ENCODE measurements at regions not wholly inside any gene's neighbourhood (a gene's known extent, or its start where the extent isn't known, plus 50 kb on each side); places are given as distances from the start of the nearest gene placed in this dataset.
A peak's percentile ranks its signal among the peaks of the same experiment; 100 is the strongest.

DNA sequence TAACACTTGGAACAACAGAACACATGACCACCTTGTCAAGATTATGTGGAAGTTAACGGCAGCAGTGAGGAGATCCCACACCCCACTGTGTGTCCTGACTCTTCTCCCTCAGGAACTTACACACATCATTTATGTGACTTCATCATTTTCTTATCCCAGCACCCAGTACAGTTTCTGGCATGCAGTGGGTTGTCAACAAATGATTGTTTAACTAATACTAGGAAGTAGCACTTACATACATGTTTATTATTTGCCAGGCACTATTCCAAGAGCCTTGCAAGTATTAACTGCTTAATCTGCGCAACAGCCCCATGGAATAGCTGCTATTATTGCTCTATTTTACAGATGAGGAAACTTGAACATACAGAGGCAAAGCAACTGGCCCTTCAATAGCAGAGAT lies 391.5 kb downstream of the TXNL1 start:
- no peak for ATAC-seq
- H3K27ac ChIP-seq (ENCODE audit: low read length), result no peak overlapping the region
- intact Hi-C loops (cut with DNase I), result no loop called here
- WGBS, result 73% methylated on average over 2 of the region's 2 CpGs
- DNase-seq, result no peak
- H3K27me3 ChIP-seq (ENCODE audit: control insufficient read depth, insufficient read depth), result no peaks in the 10 kb centered on the region
- no peaks in the 10 kb centered on the region for H3K9me3 ChIP-seq (ENCODE audit: control insufficient read depth, low read length)
- H3K4me1 ChIP-seq (ENCODE audit: control insufficient read depth, insufficient read depth, low read length), result no peaks in the 10 kb centered on the region
- H3K4me3 ChIP-seq (ENCODE audit: low read length), result no peak overlapping the region

DNA sequence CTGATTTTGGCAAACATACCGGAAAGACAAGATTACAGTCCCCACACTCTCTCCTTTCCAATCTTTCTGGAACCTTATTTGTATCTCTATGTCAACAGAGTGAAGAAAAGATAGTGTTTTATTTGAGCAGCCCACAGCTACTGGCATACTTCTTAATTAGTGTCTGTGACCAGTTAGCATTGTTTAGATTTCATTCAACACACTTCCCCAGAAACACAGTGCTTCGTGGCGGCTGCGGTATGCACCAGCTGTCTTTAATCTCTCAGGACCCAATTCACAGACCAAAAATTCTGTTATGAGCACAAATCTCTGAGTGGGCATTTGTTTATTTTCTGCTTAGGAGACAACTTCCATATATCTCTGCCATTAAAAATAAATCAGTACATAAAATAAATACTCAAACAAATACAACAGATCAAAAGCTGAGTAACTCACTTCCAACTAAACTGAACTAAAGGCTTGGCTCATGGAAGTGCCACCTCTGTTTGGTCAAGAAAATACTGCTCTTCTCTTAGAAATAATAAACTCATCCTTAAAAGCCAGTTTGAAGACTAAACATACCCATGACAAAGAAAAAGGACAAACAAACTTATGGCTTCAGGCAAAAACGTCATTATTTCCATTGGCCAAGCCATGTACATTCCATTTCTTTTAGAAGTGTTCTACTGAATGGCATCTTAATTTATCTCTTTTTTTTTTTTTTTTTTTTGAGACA lies 392.4 kb downstream of the TXNL1 start:
- Histone ChIP-seq H3K4me1 (ENCODE audit: control insufficient read depth, insufficient read depth, low read length) (no peaks in the 10 kb centered on the region), H3K4me3 (ENCODE audit: low read length) (no peak overlapping the region), H3K27ac (ENCODE audit: low read length) (no peak overlapping the region), H3K27me3 (ENCODE audit: control insufficient read depth, insufficient read depth) (no peaks in the 10 kb centered on the region), H3K9me3 (ENCODE audit: control insufficient read depth, low read length) (no peaks in the 10 kb centered on the region)
- intact Hi-C loops (cut with DNase I), result no loop called here
- ATAC-seq, result no peak
- peak in 1 of 3 donors; percentile 34 for DNase-seq
- WGBS, result 25% methylated on average over 5 of the region's 5 CpGs

GRCh38 chr18:56240405-56240804 lies 398.0 kb downstream of the TXNL1 start:
- no peaks in the 10 kb centered on the region for H3K4me1 ChIP-seq (ENCODE audit: control insufficient read depth, insufficient read depth, low read length)
- ATAC-seq (no peak), DNase-seq (no peak)
- no peaks in the 10 kb centered on the region for H3K9me3 ChIP-seq (ENCODE audit: control insufficient read depth, low read length)
- no peak overlapping the region for H3K4me3 ChIP-seq (ENCODE audit: low read length)
- no peak overlapping the region for H3K27ac ChIP-seq (ENCODE audit: low read length)
- intact Hi-C loops (cut with DNase I), result no loop called here
- WGBS, result 97% methylated on average over 3 of the region's 3 CpGs
- no peaks in the 10 kb centered on the region for H3K27me3 ChIP-seq (ENCODE audit: control insufficient read depth, insufficient read depth)

DNA sequence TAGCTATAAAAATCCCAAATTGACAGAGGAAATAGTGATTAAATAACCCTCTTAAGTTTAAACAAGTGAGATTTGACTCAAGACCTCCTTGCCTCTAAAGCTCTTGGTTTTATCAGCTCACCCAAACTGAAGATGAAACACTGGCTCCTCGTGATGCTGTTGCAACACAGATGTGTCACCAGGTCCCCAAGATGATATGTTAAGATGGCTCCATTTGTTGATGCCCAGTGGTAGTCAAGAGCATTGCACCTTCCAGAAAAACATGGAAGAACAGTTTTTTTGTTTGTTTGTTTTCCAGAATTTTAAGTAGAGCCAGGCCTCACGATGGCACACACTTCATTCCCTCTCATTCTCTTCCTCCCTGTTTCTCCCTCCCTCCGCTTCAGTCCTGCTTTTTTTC lies 399.8 kb downstream of the TXNL1 start:
- ATAC-seq, result no peak
- no peak for DNase-seq
- H3K27ac ChIP-seq (ENCODE audit: low read length), result no peak overlapping the region
- H3K4me3 ChIP-seq (ENCODE audit: low read length), result no peak overlapping the region
- H3K27me3 ChIP-seq (ENCODE audit: control insufficient read depth, insufficient read depth), result no peaks in the 10 kb centered on the region
- 89% methylated on average over 3 of the region's 3 CpGs for WGBS
- no peaks in the 10 kb centered on the region for H3K9me3 ChIP-seq (ENCODE audit: control insufficient read depth, low read length)
- intact Hi-C loops (cut with DNase I), result no loop called here
- no peaks in the 10 kb centered on the region for H3K4me1 ChIP-seq (ENCODE audit: control insufficient read depth, insufficient read depth, low read length)

GRCh38 chr18:56235481-56236013 lies 402.8 kb downstream of the TXNL1 start:
- H3K4me3 ChIP-seq (ENCODE audit: low read length), result no peak overlapping the region
- 61% methylated on average over 8 of the region's 8 CpGs for WGBS
- intact Hi-C loops (cut with DNase I), result no loop called here
- no peak overlapping the region for H3K27ac ChIP-seq (ENCODE audit: low read length)
- no peaks in the 10 kb centered on the region for H3K27me3 ChIP-seq (ENCODE audit: control insufficient read depth, insufficient read depth)
- H3K4me1 ChIP-seq (ENCODE audit: control insufficient read depth, insufficient read depth, low read length), result no peaks in the 10 kb centered on the region
- no peaks in the 10 kb centered on the region for H3K9me3 ChIP-seq (ENCODE audit: control insufficient read depth, low read length)
- no peak for ATAC-seq
- DNase-seq, result no peak

DNA sequence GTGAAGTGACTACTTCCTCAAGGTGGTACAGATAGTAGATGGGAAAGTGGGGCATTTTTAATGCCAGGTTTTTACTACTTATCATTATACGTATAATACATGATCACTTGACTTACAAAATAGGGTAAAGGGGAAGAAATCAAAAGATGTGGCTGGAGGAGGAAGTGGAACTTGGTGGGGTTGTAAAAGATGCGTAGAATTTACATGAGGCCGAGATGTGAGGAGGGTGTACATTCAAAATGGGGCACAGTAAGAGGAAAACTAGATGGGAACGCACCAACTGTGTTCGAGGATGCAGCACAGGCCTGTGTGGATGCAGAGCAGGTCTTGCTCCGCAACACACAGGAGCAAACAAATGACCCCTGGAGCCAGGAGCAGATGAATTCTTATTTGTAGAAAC lies 403.3 kb downstream of the TXNL1 start:
- no peak for ATAC-seq
- Histone ChIP-seq H3K4me1 (ENCODE audit: control insufficient read depth, insufficient read depth, low read length) (no peaks in the 10 kb centered on the region), H3K9me3 (ENCODE audit: control insufficient read depth, low read length) (no peaks in the 10 kb centered on the region), H3K4me3 (ENCODE audit: low read length) (no peak overlapping the region), H3K27ac (ENCODE audit: low read length) (no peak overlapping the region), H3K27me3 (ENCODE audit: control insufficient read depth, insufficient read depth) (no peaks in the 10 kb centered on the region)
- intact Hi-C loops (cut with DNase I), result no loop called here
- WGBS, result 89% methylated on average over 6 of the region's 6 CpGs
- DNase-seq, result no peak

GRCh38 chr18:56233595-56233994 lies 404.8 kb downstream of the TXNL1 start:
- H3K27me3 ChIP-seq (ENCODE audit: control insufficient read depth, insufficient read depth), result no peaks in the 10 kb centered on the region
- H3K4me1 ChIP-seq (ENCODE audit: control insufficient read depth, insufficient read depth, low read length), result no peaks in the 10 kb centered on the region
- H3K4me3 ChIP-seq (ENCODE audit: low read length), result no peak overlapping the region
- no peak overlapping the region for H3K27ac ChIP-seq (ENCODE audit: low read length)
- intact Hi-C loops (cut with DNase I), result no loop called here
- no peaks in the 10 kb centered on the region for H3K9me3 ChIP-seq (ENCODE audit: control insufficient read depth, low read length)
- peak in 2 of 3 donors; percentile 25 to 62 for DNase-seq
- ATAC-seq, result peak; percentile 51 to 84
- 32% methylated on average over 2 of the region's 2 CpGs for WGBS

DNA sequence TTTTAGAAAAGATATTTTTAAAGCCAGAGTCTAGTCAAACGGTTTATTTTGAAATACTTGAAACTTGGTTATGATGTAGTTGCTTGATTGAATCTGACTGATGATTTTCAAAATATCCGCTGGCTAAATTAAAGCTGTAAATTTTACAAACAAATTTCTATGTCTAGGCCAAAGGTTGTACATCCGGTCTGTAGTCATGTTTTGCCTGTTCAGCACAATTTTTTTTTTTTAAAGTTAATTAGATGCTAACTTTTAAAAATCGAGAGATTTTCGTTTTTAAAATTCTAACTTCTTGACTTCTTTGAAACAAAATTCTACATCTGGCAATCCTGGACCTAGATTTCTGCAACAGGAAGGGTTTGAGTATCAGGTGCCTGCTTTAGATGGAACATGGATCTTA lies 412.4 kb downstream of the TXNL1 start:
- DNase-seq (no peak), ATAC-seq (no peak)
- Histone ChIP-seq H3K4me3 (ENCODE audit: low read length) (no peak overlapping the region), H3K4me1 (ENCODE audit: control insufficient read depth, insufficient read depth, low read length) (no peaks in the 10 kb centered on the region), H3K9me3 (ENCODE audit: control insufficient read depth, low read length) (no peaks in the 10 kb centered on the region), H3K27ac (ENCODE audit: low read length) (no peak overlapping the region), H3K27me3 (ENCODE audit: control insufficient read depth, insufficient read depth) (no peaks in the 10 kb centered on the region)
- intact Hi-C loops (cut with DNase I), result no loop called here
- 89% methylated on average over 5 of the region's 5 CpGs for WGBS

DNA sequence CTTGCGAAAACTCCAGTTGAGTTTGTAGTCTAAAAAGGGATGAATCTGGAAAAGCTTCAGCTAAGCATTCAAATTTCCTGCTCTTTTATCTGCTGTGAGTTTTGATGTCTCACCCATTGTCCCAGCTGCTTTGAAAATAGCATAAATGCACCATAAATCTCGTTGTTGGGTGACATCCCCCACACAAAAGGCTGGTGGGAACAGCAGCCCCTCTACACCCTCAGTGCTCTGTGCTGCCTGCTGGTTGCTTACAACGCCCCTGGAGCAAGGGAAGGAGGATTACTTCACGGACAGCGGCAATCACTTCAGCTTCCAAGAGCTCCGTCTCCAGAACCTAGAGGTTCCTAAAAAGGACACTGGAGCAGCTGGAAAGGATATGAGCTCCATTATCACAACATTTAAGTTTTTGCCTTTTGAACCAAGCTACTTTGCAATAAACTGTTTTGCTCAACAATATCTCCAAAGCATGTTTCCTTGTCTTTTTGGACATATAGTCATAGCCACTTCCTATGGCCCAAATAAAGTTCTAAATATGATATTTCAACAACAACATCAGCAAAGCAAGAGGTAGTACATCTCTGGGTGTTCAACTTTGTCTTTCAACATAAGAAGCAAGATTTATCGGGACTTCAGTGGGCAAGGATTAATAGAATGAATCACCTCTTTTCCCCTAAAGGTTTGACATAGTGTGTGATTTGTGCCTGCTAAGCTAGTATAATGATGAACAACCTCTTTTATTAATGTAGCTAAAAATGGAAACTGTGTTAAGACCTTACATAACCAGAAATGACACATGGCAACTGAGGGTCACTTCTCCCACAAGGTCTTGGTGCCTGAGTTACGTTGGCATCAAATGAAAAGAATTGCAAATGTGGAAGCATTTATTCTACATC lies 413.5 kb downstream of the TXNL1 start:
- WGBS, result 63% methylated on average over 8 of the region's 8 CpGs
- ATAC-seq (no peak), DNase-seq (no peak)
- intact Hi-C loops (cut with DNase I), result no loop called here
- Histone ChIP-seq H3K27ac (ENCODE audit: low read length) (no peak overlapping the region), H3K4me1 (ENCODE audit: control insufficient read depth, insufficient read depth, low read length) (no peaks in the 10 kb centered on the region), H3K27me3 (ENCODE audit: control insufficient read depth, insufficient read depth) (no peaks in the 10 kb centered on the region), H3K4me3 (ENCODE audit: low read length) (no peak overlapping the region), H3K9me3 (ENCODE audit: control insufficient read depth, low read length) (no peaks in the 10 kb centered on the region)

DNA sequence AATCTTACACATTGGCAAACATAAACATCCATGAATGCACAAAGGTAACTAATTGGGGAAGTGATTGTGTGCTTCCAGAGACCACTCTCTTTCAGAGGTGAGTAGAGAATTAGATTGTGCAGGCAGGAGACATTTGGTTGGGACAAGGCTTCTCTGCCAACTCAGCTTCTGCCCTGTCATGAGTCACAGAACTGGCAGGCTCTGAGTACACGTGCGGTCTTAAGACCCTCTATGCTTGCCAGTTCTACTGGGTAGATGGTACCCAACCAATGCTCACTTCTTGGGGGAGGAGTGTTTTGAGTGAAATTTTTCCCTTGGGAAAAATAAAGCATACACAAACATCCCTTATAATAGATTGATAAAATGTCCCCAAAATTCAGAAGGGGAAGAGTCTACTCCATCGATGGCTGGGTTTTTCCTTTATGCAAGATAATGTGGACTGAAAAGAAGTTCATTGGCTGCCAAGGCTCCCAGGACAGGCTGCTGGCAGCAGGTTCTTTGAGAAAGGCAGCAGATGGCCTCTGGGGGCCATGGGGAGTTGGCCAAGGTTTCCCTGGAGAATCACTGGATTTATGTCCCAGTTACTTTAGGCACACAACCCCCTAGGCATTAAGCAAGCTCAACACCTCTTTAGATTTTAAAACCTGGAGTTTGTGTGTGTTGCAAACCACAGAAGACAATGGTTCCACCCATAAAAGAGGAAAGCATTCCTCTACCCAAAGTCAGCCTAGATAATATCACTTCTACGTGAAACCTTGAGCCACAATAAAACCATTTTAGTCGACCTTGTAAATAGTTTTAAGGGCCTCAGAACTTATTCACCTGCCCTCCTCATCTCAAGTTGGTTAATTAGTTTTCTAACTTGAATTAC lies 417.0 kb downstream of the TXNL1 start:
- Histone ChIP-seq H3K27me3 (ENCODE audit: control insufficient read depth, insufficient read depth) (no peaks in the 10 kb centered on the region), H3K27ac (ENCODE audit: low read length) (no peak overlapping the region), H3K9me3 (ENCODE audit: control insufficient read depth, low read length) (no peaks in the 10 kb centered on the region), H3K4me1 (ENCODE audit: control insufficient read depth, insufficient read depth, low read length) (no peaks in the 10 kb centered on the region), H3K4me3 (ENCODE audit: low read length) (no peak overlapping the region)
- intact Hi-C loops (cut with DNase I), result no loop called here
- DNase-seq (no peak), ATAC-seq (no peak)
- 81% methylated on average over 5 of the region's 5 CpGs for WGBS
